ENCODE measurements at regions not wholly inside any gene's neighbourhood (a gene's known extent, or its start where the extent isn't known, plus 50 kb on each side); places are given as distances from the start of the nearest gene placed in this dataset.

DNA sequence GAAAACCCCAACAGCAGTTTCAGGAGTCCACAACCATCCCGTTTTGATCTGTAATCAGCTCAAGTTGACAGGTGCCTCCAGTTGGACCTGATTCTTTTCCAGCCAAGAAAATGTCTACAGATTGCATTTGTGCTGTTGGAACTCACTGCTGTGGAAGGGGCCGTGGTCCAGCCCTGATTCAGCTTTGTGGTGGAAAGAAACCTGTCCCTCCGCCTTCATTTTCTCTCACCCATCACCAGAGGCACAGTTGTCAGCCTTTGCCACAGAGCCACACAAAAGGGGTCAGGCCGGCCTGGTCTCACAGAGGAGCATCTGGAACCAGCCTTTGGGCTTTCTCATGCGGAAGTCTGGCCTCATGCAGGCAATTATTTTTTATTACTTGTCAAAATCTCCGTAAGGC is 483.6 kb downstream of the GADD45G start:
- Histone ChIP-seq H3K36me3 (ENCODE audit: insufficient read depth, insufficient read length, low read length) (no peaks in the 10 kb centered on the region), H3K4me3 (ENCODE audit: insufficient read length, low read depth) (no peak overlapping the region), H3K9me3 (ENCODE audit: insufficient read depth, low read length) (no peaks in the 10 kb centered on the region), H3K9ac (ENCODE audit: insufficient read length, low read depth) (no peak overlapping the region), H3K4me1 (ENCODE audit: insufficient read depth, insufficient read length) (peaks cover 3% of the 10 kb centered on the region), H3K27me3 (ENCODE audit: insufficient read depth, insufficient read length) (no peaks in the 10 kb centered on the region)
- no peak for DNase-seq (ENCODE audit: low read depth, low spot score)
- TF ChIP-seq SUZ12 (IDR thresholded peaks at IDR 0.05; ENCODE audit: extremely low read depth, insufficient read depth, insufficient read length) = no peak
- TF ChIP-seq YY1 (IDR thresholded peaks at IDR 0.05; ENCODE audit: insufficient read depth, insufficient read length) = no peak
- no peak for TF ChIP-seq ZNF274 (IDR thresholded peaks at IDR 0.05; ENCODE audit: low read depth, low read length)

DNA sequence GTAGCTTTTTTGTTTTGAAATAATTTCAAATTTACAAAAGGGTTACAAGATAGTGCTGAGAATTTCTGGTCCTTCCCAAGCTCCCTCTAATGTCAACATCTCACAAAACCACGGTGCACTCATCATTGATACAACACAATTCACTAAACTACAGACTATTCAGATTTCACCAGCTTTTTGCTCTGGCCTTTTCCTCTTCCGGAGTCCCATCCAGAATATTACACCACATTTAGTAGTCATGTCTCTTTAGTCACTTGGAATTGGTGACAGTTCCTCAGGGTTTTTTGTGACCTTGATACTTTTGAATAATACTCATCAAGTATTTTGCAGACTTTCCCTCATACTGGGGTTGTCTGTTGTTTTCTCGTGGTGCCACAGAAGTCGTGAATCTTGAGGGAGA is 484.0 kb downstream of the GADD45G start:
- H3K9me3 ChIP-seq (ENCODE audit: insufficient read depth, low read length) = no peaks in the 10 kb centered on the region
- H3K36me3 ChIP-seq (ENCODE audit: insufficient read depth, insufficient read length, low read length) = no peaks in the 10 kb centered on the region
- H3K27me3 ChIP-seq (ENCODE audit: insufficient read depth, insufficient read length) = no peaks in the 10 kb centered on the region
- H3K9ac ChIP-seq (ENCODE audit: insufficient read length, low read depth) = no peak overlapping the region
- no peak for DNase-seq (ENCODE audit: low read depth, low spot score)
- peaks cover 3% of the 10 kb centered on the region for H3K4me1 ChIP-seq (ENCODE audit: insufficient read depth, insufficient read length)
- TF ChIP-seq ZNF274 (IDR thresholded peaks at IDR 0.05; ENCODE audit: low read depth, low read length) = no peak
- no peak for TF ChIP-seq YY1 (IDR thresholded peaks at IDR 0.05; ENCODE audit: insufficient read depth, insufficient read length)
- no peak for TF ChIP-seq SUZ12 (IDR thresholded peaks at IDR 0.05; ENCODE audit: extremely low read depth, insufficient read depth, insufficient read length)
- no peak overlapping the region for H3K4me3 ChIP-seq (ENCODE audit: insufficient read length, low read depth)

DNA sequence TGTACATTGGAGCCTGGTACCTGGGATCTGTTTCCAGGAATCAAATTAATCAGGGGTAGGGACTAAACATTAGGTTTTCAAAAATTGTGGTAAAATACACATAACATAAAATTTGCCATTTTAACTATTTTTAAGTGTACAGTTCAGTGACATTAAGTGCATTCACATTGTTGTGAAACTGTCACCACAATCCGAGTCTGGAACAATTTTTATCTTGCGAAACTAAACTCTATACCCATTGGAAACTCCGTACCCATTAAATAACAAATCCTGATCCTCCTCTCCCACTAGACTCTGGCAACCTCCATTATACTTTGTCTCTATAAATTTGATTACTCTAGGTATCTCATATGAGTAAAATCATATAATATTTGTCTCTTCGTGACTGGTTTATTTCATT is 486.2 kb downstream of the GADD45G start:
- TF ChIP-seq ZNF274 (IDR thresholded peaks at IDR 0.05; ENCODE audit: low read depth, low read length) = no peak
- TF ChIP-seq YY1 (IDR thresholded peaks at IDR 0.05; ENCODE audit: insufficient read depth, insufficient read length) = no peak
- TF ChIP-seq SUZ12 (IDR thresholded peaks at IDR 0.05; ENCODE audit: extremely low read depth, insufficient read depth, insufficient read length) = no peak
- no peak for DNase-seq (ENCODE audit: low read depth, low spot score)
- Histone ChIP-seq H3K9me3 (ENCODE audit: insufficient read depth, low read length) (no peaks in the 10 kb centered on the region), H3K4me3 (ENCODE audit: insufficient read length, low read depth) (no peak overlapping the region), H3K4me1 (ENCODE audit: insufficient read depth, insufficient read length) (peaks cover 5% of the 10 kb centered on the region), H3K36me3 (ENCODE audit: insufficient read depth, insufficient read length, low read length) (no peaks in the 10 kb centered on the region), H3K9ac (ENCODE audit: insufficient read length, low read depth) (no peak overlapping the region), H3K27me3 (ENCODE audit: insufficient read depth, insufficient read length) (no peaks in the 10 kb centered on the region)

DNA sequence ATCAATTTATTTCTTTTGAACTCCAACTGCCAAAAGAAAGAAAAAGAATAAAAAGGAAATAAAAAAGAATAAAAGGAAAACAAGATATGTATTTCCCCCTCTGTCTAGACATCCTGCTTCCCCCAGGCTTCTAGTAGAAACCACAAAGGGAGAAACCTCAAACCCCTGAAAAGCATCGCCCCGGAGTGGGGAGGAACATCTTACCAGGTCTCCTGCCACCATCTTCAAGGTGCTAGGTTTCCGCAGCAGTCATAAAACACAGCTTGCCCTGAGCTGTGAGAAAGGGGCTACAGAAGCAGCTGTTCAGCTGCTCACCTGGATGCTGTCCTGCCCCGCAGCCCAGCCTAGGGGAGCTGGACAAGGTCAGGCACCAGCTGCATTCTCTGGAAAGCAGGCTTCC is 487.7 kb downstream of the GADD45G start:
- TF ChIP-seq ZNF274 (IDR thresholded peaks at IDR 0.05; ENCODE audit: low read depth, low read length) (no peak), SUZ12 (IDR thresholded peaks at IDR 0.05; ENCODE audit: extremely low read depth, insufficient read depth, insufficient read length) (no peak), YY1 (IDR thresholded peaks at IDR 0.05; ENCODE audit: insufficient read depth, insufficient read length) (no peak)
- DNase-seq (ENCODE audit: low read depth, low spot score) = no peak
- Histone ChIP-seq H3K27me3 (ENCODE audit: insufficient read depth, insufficient read length) (peaks cover 12% of the 10 kb centered on the region), H3K9ac (ENCODE audit: insufficient read length, low read depth) (no peak overlapping the region), H3K36me3 (ENCODE audit: insufficient read depth, insufficient read length, low read length) (no peaks in the 10 kb centered on the region), H3K9me3 (ENCODE audit: insufficient read depth, low read length) (no peaks in the 10 kb centered on the region), H3K4me1 (ENCODE audit: insufficient read depth, insufficient read length) (peaks cover 5% of the 10 kb centered on the region), H3K4me3 (ENCODE audit: insufficient read length, low read depth) (no peak overlapping the region)

DNA sequence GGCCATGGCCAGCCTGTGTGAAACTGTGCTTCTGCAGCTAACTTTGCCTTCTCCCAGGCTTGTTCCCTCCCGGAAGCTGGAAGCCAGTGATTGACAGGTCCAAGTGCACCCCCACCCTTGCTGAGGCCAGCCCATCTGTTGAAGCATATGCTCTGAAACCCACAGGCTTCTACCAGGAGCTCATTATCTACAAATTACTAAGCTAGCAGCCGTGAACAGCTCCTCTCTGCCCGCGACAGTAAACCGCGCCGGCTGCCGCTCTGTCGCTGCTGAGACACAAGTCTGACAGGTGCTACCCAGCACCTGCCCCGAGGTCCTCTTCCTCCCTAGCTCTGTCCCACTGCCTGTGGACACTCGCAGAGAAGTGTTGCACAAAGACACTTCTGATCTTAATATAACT is 490.9 kb downstream of the GADD45G start:
- Histone ChIP-seq H3K36me3 (ENCODE audit: insufficient read depth, insufficient read length, low read length) (no peaks in the 10 kb centered on the region), H3K4me3 (ENCODE audit: insufficient read length, low read depth) (no peak overlapping the region), H3K9me3 (ENCODE audit: insufficient read depth, low read length) (no peaks in the 10 kb centered on the region), H3K9ac (ENCODE audit: insufficient read length, low read depth) (no peak overlapping the region), H3K4me1 (ENCODE audit: insufficient read depth, insufficient read length) (peaks cover 5% of the 10 kb centered on the region), H3K27me3 (ENCODE audit: insufficient read depth, insufficient read length) (peaks cover 23% of the 10 kb centered on the region)
- DNase-seq (ENCODE audit: low read depth, low spot score) = no peak
- no peak for TF ChIP-seq SUZ12 (IDR thresholded peaks at IDR 0.05; ENCODE audit: extremely low read depth, insufficient read depth, insufficient read length)

DNA sequence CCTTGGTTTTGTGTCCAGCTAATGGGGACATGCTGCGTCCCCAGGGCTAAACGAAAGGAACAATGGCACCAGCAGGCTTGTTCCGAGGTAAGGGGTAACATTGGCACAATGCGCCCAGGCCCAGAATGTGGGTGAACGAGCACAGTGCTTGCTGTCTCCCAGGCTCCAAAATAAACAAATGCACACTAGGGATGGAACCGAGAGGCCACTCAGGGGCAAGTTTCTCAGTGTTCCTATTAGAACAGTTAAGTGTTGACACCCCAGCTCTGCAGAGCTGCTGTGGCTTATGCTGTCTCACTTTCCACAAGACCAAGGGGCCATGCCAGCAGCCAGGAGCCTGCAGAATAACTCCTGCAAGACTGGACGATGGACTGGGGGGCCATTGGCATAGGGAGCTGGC is 492.4 kb downstream of the GADD45G start:
- H3K4me3 ChIP-seq (ENCODE audit: insufficient read length, low read depth) = no peak overlapping the region
- H3K27me3 ChIP-seq (ENCODE audit: insufficient read depth, insufficient read length) = peaks cover 23% of the 10 kb centered on the region
- TF ChIP-seq SUZ12 (IDR thresholded peaks at IDR 0.05; ENCODE audit: extremely low read depth, insufficient read depth, insufficient read length) (no peak), YY1 (IDR thresholded peaks at IDR 0.05; ENCODE audit: insufficient read depth, insufficient read length) (no peak), ZNF274 (IDR thresholded peaks at IDR 0.05; ENCODE audit: low read depth, low read length) (no peak)
- no peak overlapping the region for H3K9ac ChIP-seq (ENCODE audit: insufficient read length, low read depth)
- H3K4me1 ChIP-seq (ENCODE audit: insufficient read depth, insufficient read length) = peaks cover 5% of the 10 kb centered on the region
- H3K36me3 ChIP-seq (ENCODE audit: insufficient read depth, insufficient read length, low read length) = no peaks in the 10 kb centered on the region
- no peak for DNase-seq (ENCODE audit: low read depth, low spot score)
- H3K9me3 ChIP-seq (ENCODE audit: insufficient read depth, low read length) = no peaks in the 10 kb centered on the region

DNA sequence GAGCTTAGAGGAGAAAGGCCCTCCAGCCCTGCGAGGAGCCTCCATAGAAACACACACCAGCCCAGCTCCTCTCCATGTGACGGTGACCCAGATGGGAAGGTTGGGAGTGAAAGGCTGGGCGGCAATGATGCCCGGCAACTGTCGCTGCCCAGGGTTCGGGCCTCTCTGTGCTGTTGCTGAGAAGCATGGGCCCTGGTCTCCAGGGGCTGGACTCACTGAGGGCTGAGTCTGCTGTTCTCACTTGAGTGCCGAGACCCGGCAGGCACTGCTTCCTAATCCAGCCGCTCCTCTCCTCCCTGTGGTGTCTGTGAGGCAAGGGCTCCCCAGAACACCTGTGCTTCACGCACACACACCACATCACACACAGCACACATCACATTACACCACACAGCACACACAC is 493.6 kb downstream of the GADD45G start:
- H3K9ac ChIP-seq (ENCODE audit: insufficient read length, low read depth) = no peak overlapping the region

More for the DNA sequence above, 493.6 kb downstream of the GADD45G start:
- Histone ChIP-seq H3K27me3 (ENCODE audit: insufficient read depth, insufficient read length) (peaks cover 23% of the 10 kb centered on the region), H3K36me3 (ENCODE audit: insufficient read depth, insufficient read length, low read length) (no peaks in the 10 kb centered on the region), H3K9me3 (ENCODE audit: insufficient read depth, low read length) (no peaks in the 10 kb centered on the region), H3K4me3 (ENCODE audit: insufficient read length, low read depth) (no peak overlapping the region), H3K4me1 (ENCODE audit: insufficient read depth, insufficient read length) (peaks cover 2% of the 10 kb centered on the region)
- no peak for TF ChIP-seq YY1 (IDR thresholded peaks at IDR 0.05; ENCODE audit: insufficient read depth, insufficient read length)
- no peak for TF ChIP-seq ZNF274 (IDR thresholded peaks at IDR 0.05; ENCODE audit: low read depth, low read length)
- no peak for TF ChIP-seq SUZ12 (IDR thresholded peaks at IDR 0.05; ENCODE audit: extremely low read depth, insufficient read depth, insufficient read length)
- DNase-seq (ENCODE audit: low read depth, low spot score) = no peak
